ENCODE measurements at regions not wholly inside any gene's neighbourhood (a gene's known extent, or its start where the extent isn't known, plus 50 kb on each side); places are given as distances from the start of the nearest gene placed in this dataset.

DNA sequence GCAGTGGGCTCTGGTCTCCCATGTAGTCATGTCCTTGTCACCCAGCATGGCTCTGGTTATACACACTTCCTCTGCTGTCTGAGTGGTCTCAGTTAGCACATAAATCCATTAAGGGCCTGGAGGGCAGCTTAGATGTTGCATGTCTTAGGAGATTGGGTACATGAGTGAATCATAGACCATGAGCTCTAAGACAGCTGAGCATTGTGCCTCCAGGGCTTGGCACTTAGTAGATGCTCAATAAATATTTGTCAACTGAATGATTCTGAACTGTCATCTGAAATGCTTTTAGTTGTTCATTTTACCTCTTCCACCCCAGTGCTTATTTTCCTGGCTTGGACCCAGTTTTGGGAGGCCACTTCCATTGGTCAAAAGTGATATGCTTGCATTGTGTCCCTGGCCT lies 135.6 kb downstream of the BOD1 start:
- Histone ChIP-seq H3K79me2 (ENCODE audit: insufficient read depth, low read length) (no peaks in the 10 kb centered on the region), H3K4me3 (replicated peaks in 1 of 2; ENCODE audit: low read depth in 1 of 2, low read length in 2 of 2) (no peak overlapping the region), H4K20me1 (ENCODE audit: insufficient read depth) (no peaks in the 10 kb centered on the region), H3K9me3 (ENCODE audit: control insufficient read depth in 1 of 2, insufficient read depth in 1 of 2, low read depth in 1 of 2, low read length in 2 of 2) (no peaks in the 10 kb centered on the region), H3K4me2 (ENCODE audit: low read length) (no peak overlapping the region), H3K27ac (ENCODE audit: low read depth, low read length) (no peak overlapping the region), H3K9me2 (ENCODE audit: insufficient read depth) (no peaks in the 10 kb centered on the region), H2AFZ (ENCODE audit: low read depth, low read length, poor library complexity, severe bottlenecking) (no peak overlapping the region), H3K4me1 (ENCODE audit: control insufficient read depth in 1 of 2, insufficient read depth in 2 of 2, low read length in 2 of 2) (peaks cover 0 to 13% of the 10 kb centered on the region in 2 experiments; a peak in 2 of 4 replicates), H3K36me3 (ENCODE audit: control insufficient read depth in 1 of 2, insufficient read depth in 2 of 2, low read length in 2 of 2) (no peaks in the 10 kb centered on the region), H3K9ac (ENCODE audit: low read length) (no peak overlapping the region), H3K27me3 (ENCODE audit: insufficient read depth, low read length) (no peaks in the 10 kb centered on the region)
- ChIA-PET CTCF (no interaction called here), POLR2A (no interaction called here), RAD21 (ENCODE audit: low non-redundant PET in 1 of 2, low total read pairs in 2 of 2, uncharacterized antibody in 2 of 2, unreplicated experiment in 2 of 2) (no interaction called here)
- intact Hi-C loops (cut with micrococcal nuclease): no loop called here
- BruUV-seq (replicated peaks): no TSS peak
- no peak for DNase-seq (ENCODE audit: low read depth, low spot score)
- TF ChIP-seq POLR2AphosphoS5 (IDR thresholded peaks at IDR 0.05; ENCODE audit: low read depth, low read length) (no peak), SP1 (IDR thresholded peaks at IDR 0.05; ENCODE audit: low read depth) (no peak), FOSL1 (IDR thresholded peaks at IDR 0.05; ENCODE audit: low read depth) (no peak), ZFX (IDR thresholded peaks at IDR 0.05) (no peak), EZH2 (IDR thresholded peaks at IDR 0.05) (no peak), RAD21 (IDR thresholded peaks at IDR 0.05; ENCODE audit: low read depth) (no peak), REST (IDR thresholded peaks at IDR 0.05; ENCODE audit: low read depth) (no peak), TCF7L2 (IDR thresholded peaks at IDR 0.05; ENCODE audit: borderline replicate concordance, extremely low read depth, insufficient read depth, insufficient read length) (no peak)
- TF ChIP-seq, protein P1, sequence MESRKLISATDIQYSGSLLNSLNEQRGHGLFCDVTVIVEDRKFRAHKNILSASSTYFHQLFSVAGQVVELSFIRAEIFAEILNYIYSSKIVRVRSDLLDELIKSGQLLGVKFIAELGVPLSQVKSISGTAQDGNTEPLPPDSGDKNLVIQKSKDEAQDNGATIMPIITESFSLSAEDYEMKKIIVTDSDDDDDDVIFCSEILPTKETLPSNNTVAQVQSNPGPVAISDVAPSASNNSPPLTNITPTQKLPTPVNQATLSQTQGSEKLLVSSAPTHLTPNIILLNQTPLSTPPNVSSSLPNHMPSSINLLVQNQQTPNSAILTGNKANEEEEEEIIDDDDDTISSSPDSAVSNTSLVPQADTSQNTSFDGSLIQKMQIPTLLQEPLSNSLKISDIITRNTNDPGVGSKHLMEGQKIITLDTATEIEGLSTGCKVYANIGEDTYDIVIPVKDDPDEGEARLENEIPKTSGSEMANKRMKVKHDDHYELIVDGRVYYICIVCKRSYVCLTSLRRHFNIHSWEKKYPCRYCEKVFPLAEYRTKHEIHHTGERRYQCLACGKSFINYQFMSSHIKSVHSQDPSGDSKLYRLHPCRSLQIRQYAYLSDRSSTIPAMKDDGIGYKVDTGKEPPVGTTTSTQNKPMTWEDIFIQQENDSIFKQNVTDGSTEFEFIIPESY (IDR thresholded peaks at IDR 0.05; ENCODE audit: extremely low read depth, insufficient replicate concordance, low read length): no peak
- no peak for ATAC-seq

Data from HCT116 (cell line).